ENCODE measurements at regions not wholly inside any gene's neighbourhood (a gene's known extent, or its start where the extent isn't known, plus 50 kb on each side); places are given as distances from the start of the nearest gene placed in this dataset.

DNA sequence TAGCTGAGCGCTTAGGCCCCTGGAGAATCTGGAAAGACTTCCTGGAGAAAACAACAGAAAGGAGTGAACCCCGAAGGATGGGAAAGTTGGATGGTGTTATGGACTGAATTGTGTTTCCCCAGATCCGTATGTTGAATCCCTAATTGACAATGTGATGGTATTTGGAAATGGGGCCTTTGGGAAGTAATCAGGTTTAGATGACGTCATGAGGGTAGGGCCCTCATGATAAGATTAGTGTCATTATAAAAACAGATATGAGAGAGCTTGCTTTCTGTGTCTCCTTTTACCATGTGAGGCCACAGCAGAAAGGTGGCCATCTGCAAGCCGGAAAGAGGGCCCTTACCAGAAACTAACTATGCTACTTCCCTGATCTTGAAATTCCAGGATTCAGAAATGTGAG is 159.5 kb downstream of the QDPR start:
- Histone ChIP-seq H3K36me3 (ENCODE audit: control insufficient read depth in 3 of 3, insufficient read depth in 3 of 3, low read length in 3 of 3) (no peaks in the 10 kb centered on the region), H3K27ac (ENCODE audit: low read depth, low read length) (no peak overlapping the region), H3K4me3 (ENCODE audit: low read length in 3 of 3) (no peak overlapping the region), H3K9ac (ENCODE audit: low read depth in 1 of 3, low read length in 3 of 3) (no peak overlapping the region), H3K4me1 (ENCODE audit: control insufficient read depth in 3 of 3, insufficient read depth in 3 of 3, low read length in 3 of 3) (no peaks in the 10 kb centered on the region), H3K27me3 (ENCODE audit: control insufficient read depth in 3 of 3, insufficient read depth in 3 of 3, low read length in 3 of 3) (no peaks in the 10 kb centered on the region), H3K9me3 (ENCODE audit: control insufficient read depth in 3 of 3, low read length in 3 of 3) (peaks cover 0 to 4% (median 0%) of the 10 kb centered on the region in 3 donors)

DNA sequence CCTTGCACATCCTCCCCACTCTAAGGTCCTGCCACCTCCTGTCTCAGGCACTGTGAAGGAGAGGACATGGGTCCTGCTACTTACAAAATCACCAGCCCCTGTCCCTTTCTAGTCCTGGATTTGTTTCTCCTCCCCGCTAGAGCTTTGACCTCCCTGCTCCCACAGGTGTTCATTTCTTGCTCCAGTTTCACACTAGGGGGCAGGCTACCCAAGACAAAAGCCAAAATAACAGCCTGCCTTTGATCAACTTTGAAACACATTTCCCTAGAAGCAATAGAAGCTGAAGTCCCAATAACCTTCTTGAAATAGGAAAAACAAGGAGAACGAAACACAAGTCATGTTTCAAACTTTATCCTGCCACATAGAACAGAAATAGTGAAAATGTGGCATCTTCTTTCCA is 164.4 kb downstream of the QDPR start:
- Histone ChIP-seq H3K36me3 (ENCODE audit: control insufficient read depth in 3 of 3, insufficient read depth in 3 of 3, low read length in 3 of 3) (no peaks in the 10 kb centered on the region), H3K4me1 (ENCODE audit: control insufficient read depth in 3 of 3, insufficient read depth in 3 of 3, low read length in 3 of 3) (no peaks in the 10 kb centered on the region), H3K9ac (ENCODE audit: low read depth in 1 of 3, low read length in 3 of 3) (no peak overlapping the region), H3K9me3 (ENCODE audit: control insufficient read depth in 3 of 3, low read length in 3 of 3) (peaks cover 0 to 4% (median 0%) of the 10 kb centered on the region in 3 donors), H3K27me3 (ENCODE audit: control insufficient read depth in 3 of 3, insufficient read depth in 3 of 3, low read length in 3 of 3) (no peaks in the 10 kb centered on the region), H3K27ac (ENCODE audit: low read depth, low read length) (no peak overlapping the region), H3K4me3 (ENCODE audit: low read length in 3 of 3) (no peak overlapping the region)

DNA sequence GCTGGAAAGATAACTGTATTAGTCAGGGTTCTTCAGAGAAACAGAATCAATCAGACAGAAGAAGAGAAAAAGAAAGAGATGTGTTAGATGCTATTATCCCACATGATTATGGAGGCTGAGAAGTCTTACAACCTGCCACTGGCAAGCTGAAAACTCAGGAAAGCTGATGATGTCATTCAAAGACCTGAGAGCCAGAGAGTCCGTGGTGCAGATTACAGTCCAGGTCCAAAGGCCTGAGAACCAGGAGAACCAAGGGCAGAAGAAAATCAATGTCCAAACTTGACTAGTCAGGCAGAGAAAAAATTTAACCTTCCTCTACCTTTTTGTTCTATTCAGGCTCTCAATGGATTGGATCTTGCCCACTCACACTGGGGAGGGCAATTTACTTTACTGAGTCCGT is 172.5 kb downstream of the QDPR start:
- Histone ChIP-seq H3K9ac (ENCODE audit: low read depth in 1 of 3, low read length in 3 of 3) (no peak overlapping the region), H3K9me3 (ENCODE audit: control insufficient read depth in 3 of 3, low read length in 3 of 3) (no peaks in the 10 kb centered on the region), H3K4me3 (ENCODE audit: low read length in 3 of 3) (no peak overlapping the region), H3K27me3 (ENCODE audit: control insufficient read depth in 3 of 3, insufficient read depth in 3 of 3, low read length in 3 of 3) (no peaks in the 10 kb centered on the region), H3K36me3 (ENCODE audit: control insufficient read depth in 3 of 3, insufficient read depth in 3 of 3, low read length in 3 of 3) (no peaks in the 10 kb centered on the region), H3K27ac (ENCODE audit: low read depth, low read length) (no peak overlapping the region), H3K4me1 (ENCODE audit: control insufficient read depth in 3 of 3, insufficient read depth in 3 of 3, low read length in 3 of 3) (no peaks in the 10 kb centered on the region)

DNA sequence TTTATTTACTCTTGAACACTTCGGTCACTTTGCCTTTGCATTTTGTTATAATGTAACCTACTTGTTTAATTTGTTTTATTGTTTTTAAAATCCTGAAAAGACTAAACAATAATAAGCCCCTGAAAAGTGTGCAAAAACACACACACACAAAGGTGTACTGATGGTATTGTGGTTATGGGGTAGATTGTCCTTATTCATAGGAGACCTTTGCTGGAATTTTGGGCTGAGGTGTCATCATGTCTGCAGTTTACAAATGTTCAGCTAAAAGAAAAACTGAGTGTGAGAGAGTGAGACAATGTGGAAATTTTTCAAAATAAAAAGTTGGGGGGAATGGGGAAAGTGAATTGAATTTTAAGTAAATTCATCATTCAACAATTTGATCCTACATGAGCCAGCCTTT is 174.9 kb downstream of the QDPR start:
- Histone ChIP-seq H3K4me3 (ENCODE audit: low read length in 3 of 3) (no peak overlapping the region), H3K4me1 (ENCODE audit: control insufficient read depth in 3 of 3, insufficient read depth in 3 of 3, low read length in 3 of 3) (no peaks in the 10 kb centered on the region), H3K27me3 (ENCODE audit: control insufficient read depth in 3 of 3, insufficient read depth in 3 of 3, low read length in 3 of 3) (no peaks in the 10 kb centered on the region), H3K9me3 (ENCODE audit: control insufficient read depth in 3 of 3, low read length in 3 of 3) (no peaks in the 10 kb centered on the region), H3K36me3 (ENCODE audit: control insufficient read depth in 3 of 3, insufficient read depth in 3 of 3, low read length in 3 of 3) (no peaks in the 10 kb centered on the region), H3K27ac (ENCODE audit: low read depth, low read length) (no peak overlapping the region), H3K9ac (ENCODE audit: low read depth in 1 of 3, low read length in 3 of 3) (no peak overlapping the region)

DNA sequence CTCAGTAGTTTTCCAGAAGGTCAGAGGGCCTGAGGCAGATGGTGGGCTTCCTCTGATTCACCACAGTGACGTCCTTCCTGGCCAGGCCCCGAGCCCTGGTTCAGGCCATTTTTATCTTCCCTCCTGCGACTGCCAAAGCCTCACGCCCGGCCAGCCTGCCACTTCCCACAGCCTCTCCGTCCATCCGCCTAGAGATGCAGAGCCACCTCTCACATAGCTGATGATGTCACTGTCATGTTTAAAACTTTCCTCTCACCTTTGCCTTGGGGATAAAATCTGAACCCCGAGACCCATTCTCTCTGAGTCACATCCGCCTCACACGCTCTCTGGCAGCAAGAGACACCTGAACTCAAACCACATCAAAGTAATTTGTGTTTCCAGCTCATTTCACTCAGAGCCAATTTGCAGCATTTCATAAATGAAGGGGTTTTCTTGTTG is 175.3 kb downstream of the QDPR start:
- no peaks in the 10 kb centered on the region for H3K4me1 ChIP-seq (ENCODE audit: control insufficient read depth in 3 of 3, insufficient read depth in 3 of 3, low read length in 3 of 3)
- H3K27ac ChIP-seq (ENCODE audit: low read depth, low read length), result no peak overlapping the region
- H3K27me3 ChIP-seq (ENCODE audit: control insufficient read depth in 3 of 3, insufficient read depth in 3 of 3, low read length in 3 of 3), result no peaks in the 10 kb centered on the region
- no peaks in the 10 kb centered on the region for H3K9me3 ChIP-seq (ENCODE audit: control insufficient read depth in 3 of 3, low read length in 3 of 3)
- no peaks in the 10 kb centered on the region for H3K36me3 ChIP-seq (ENCODE audit: control insufficient read depth in 3 of 3, insufficient read depth in 3 of 3, low read length in 3 of 3)
- no peak overlapping the region for H3K9ac ChIP-seq (ENCODE audit: low read depth in 1 of 3, low read length in 3 of 3)
- no peak overlapping the region for H3K4me3 ChIP-seq (ENCODE audit: low read length in 3 of 3)

DNA sequence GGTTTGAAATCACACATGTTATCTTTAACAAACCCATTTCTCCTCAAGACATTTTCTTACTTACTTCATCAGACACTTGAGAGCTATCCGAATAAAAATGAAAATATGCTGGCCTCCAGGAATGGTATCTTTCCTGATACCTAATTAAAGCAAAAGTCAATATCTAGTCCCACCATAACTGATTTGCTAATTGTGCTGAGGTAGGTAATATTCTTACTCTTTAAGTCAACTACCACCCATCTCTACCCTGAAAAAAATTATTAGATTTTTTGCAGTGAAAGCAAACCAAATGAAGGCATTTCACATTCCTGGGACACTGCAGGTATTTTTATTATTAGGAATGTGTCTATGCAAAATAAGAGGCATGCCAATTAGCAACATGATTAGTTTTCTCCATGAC is 175.8 kb downstream of the QDPR start:
- no peaks in the 10 kb centered on the region for H3K36me3 ChIP-seq (ENCODE audit: control insufficient read depth in 3 of 3, insufficient read depth in 3 of 3, low read length in 3 of 3)
- no peaks in the 10 kb centered on the region for H3K9me3 ChIP-seq (ENCODE audit: control insufficient read depth in 3 of 3, low read length in 3 of 3)
- H3K9ac ChIP-seq (ENCODE audit: low read depth in 1 of 3, low read length in 3 of 3), result no peak overlapping the region
- no peaks in the 10 kb centered on the region for H3K27me3 ChIP-seq (ENCODE audit: control insufficient read depth in 3 of 3, insufficient read depth in 3 of 3, low read length in 3 of 3)
- no peak overlapping the region for H3K4me3 ChIP-seq (ENCODE audit: low read length in 3 of 3)
- H3K4me1 ChIP-seq (ENCODE audit: control insufficient read depth in 3 of 3, insufficient read depth in 3 of 3, low read length in 3 of 3), result no peaks in the 10 kb centered on the region
- H3K27ac ChIP-seq (ENCODE audit: low read depth, low read length), result no peak overlapping the region

DNA sequence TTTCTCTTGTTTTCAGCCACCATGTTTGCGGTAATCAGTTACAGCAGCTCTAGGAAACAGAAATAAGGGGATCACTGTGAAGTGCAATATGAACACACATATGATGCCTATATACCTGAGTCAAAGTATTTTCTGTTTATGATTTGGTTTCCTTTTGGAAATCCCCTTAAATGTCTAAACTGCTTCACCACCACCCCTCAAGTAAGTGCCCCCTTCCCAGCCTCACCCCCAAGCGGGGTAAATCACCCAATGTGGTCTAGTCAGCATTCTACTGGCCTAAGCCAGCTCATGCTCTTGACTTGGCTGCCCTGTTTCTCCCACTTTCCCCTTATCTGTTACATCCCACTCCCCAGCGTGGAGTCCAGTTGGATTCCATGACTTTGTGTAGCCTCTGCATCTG is 176.5 kb downstream of the QDPR start:
- H3K27ac ChIP-seq (ENCODE audit: low read depth, low read length), result no peak overlapping the region
- H3K4me3 ChIP-seq (ENCODE audit: low read length in 3 of 3), result no peak overlapping the region
- H3K36me3 ChIP-seq (ENCODE audit: control insufficient read depth in 3 of 3, insufficient read depth in 3 of 3, low read length in 3 of 3), result no peaks in the 10 kb centered on the region
- H3K4me1 ChIP-seq (ENCODE audit: control insufficient read depth in 3 of 3, insufficient read depth in 3 of 3, low read length in 3 of 3), result no peaks in the 10 kb centered on the region
- no peaks in the 10 kb centered on the region for H3K27me3 ChIP-seq (ENCODE audit: control insufficient read depth in 3 of 3, insufficient read depth in 3 of 3, low read length in 3 of 3)
- no peak overlapping the region for H3K9ac ChIP-seq (ENCODE audit: low read depth in 1 of 3, low read length in 3 of 3)
- no peaks in the 10 kb centered on the region for H3K9me3 ChIP-seq (ENCODE audit: control insufficient read depth in 3 of 3, low read length in 3 of 3)

DNA sequence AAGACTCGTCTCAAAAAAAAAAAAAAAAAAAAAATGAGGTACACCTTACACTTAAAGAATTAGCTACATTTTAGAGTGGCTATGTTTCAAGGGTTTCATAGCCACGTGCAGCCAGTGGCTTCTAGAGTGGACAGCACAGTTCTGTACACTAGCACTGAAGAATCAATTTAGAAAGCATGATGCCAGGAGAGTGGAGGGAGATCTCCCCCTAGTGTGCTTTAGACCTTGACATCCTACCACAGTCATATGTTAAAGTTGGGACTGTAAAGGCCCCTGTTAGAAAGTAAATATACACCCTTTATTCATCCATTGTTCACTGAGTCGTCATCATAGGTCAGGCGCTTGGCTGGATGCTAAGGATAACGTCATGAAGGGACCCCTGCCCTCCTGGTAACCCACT is 179.4 kb downstream of the QDPR start:
- Histone ChIP-seq H3K27me3 (ENCODE audit: control insufficient read depth in 3 of 3, insufficient read depth in 3 of 3, low read length in 3 of 3) (no peaks in the 10 kb centered on the region), H3K36me3 (ENCODE audit: control insufficient read depth in 3 of 3, insufficient read depth in 3 of 3, low read length in 3 of 3) (no peaks in the 10 kb centered on the region), H3K4me3 (ENCODE audit: low read length in 3 of 3) (no peak overlapping the region), H3K9ac (ENCODE audit: low read depth in 1 of 3, low read length in 3 of 3) (no peak overlapping the region), H3K4me1 (ENCODE audit: control insufficient read depth in 3 of 3, insufficient read depth in 3 of 3, low read length in 3 of 3) (peaks cover 0 to 3% (median 0%) of the 10 kb centered on the region in 3 donors), H3K27ac (ENCODE audit: low read depth, low read length) (no peak overlapping the region), H3K9me3 (ENCODE audit: control insufficient read depth in 3 of 3, low read length in 3 of 3) (no peaks in the 10 kb centered on the region)

DNA sequence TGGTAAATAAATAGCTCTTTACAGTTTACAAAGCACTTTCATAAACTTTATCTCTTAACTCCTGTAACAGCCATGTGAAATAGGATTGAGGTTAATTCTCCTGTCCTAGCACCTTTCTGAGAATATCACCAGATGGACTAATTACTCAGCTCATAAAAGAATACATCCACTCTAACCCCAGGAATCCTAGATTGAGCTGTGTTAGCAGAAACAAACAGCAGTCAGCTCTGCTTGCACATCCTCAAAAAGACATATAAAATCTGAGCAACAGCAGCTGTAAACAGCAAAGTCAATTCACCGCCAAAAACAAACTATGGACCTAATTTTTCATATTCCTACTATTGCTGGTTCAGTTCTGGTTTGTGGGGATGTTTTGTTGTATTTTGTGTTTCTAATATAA is 182.8 kb downstream of the QDPR start:
- Histone ChIP-seq H3K27me3 (ENCODE audit: control insufficient read depth in 3 of 3, insufficient read depth in 3 of 3, low read length in 3 of 3) (no peaks in the 10 kb centered on the region), H3K4me1 (ENCODE audit: control insufficient read depth in 3 of 3, insufficient read depth in 3 of 3, low read length in 3 of 3) (peaks cover 0 to 3% (median 0%) of the 10 kb centered on the region in 3 donors), H3K4me3 (ENCODE audit: low read length in 3 of 3) (no peak overlapping the region), H3K9me3 (ENCODE audit: control insufficient read depth in 3 of 3, low read length in 3 of 3) (no peaks in the 10 kb centered on the region), H3K27ac (ENCODE audit: low read depth, low read length) (no peak overlapping the region), H3K36me3 (ENCODE audit: control insufficient read depth in 3 of 3, insufficient read depth in 3 of 3, low read length in 3 of 3) (no peaks in the 10 kb centered on the region), H3K9ac (ENCODE audit: low read depth in 1 of 3, low read length in 3 of 3) (no peak overlapping the region)

DNA sequence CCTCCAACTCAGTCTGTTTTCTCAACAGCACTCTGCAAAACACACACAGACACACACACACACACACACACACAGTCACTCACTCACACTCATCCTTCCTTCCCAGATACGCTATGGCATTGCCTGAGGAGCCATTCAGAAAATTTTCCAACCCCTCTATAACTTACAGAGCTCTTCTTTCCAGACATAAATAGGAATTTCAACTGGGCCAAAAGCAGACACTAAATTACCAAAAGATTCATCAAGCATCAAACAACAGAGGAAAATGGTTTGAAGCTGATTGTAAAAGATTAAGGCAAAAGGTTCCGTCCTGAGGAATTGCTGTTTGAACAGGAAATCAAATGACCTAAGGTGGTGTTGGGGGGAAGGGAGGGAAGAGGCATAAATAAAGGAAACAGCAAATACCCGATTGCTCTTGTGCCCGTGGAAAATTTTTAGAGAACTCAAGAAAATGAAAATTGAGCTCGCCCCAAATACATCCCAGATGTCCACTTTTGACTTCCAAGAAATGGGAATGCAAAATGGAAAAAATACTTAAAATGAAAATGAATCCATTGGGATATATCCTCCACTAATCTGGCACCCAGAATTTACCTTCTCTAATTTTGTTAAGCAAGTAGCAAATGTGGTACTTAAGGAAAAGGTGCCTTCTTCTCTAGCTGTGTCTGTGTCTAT is 183.6 kb downstream of the QDPR start:
- no peaks in the 10 kb centered on the region for H3K27me3 ChIP-seq (ENCODE audit: control insufficient read depth in 3 of 3, insufficient read depth in 3 of 3, low read length in 3 of 3)
- H3K27ac ChIP-seq (ENCODE audit: low read depth, low read length), result no peak overlapping the region
- H3K9ac ChIP-seq (ENCODE audit: low read depth in 1 of 3, low read length in 3 of 3), result no peak overlapping the region
- no peak overlapping the region for H3K4me3 ChIP-seq (ENCODE audit: low read length in 3 of 3)
- H3K4me1 ChIP-seq (ENCODE audit: control insufficient read depth in 3 of 3, insufficient read depth in 3 of 3, low read length in 3 of 3), result peaks cover 0 to 3% (median 0%) of the 10 kb centered on the region in 3 donors
- no peaks in the 10 kb centered on the region for H3K9me3 ChIP-seq (ENCODE audit: control insufficient read depth in 3 of 3, low read length in 3 of 3)
- no peaks in the 10 kb centered on the region for H3K36me3 ChIP-seq (ENCODE audit: control insufficient read depth in 3 of 3, insufficient read depth in 3 of 3, low read length in 3 of 3)
